Osteocyte (in vitro differentiated cells): ENCODE measurements at regions not wholly inside any gene's neighbourhood (a gene's known extent, or its start where the extent isn't known, plus 50 kb on each side); places are given as distances from the start of the nearest gene placed in this dataset.

Experiments used
- DNase-seq: peaks from one replicate; pipeline ENCODE4 v3.0.0; 2021; ENCODE audit warnings: mixed read lengths; ENCODE audit not compliant: unreplicated experiment; ENCODE audit errors: extremely low spot score
- H3K27ac Mint-ChIP-seq: one replicate; pipeline ENCODE4 v1.8.0; 2021; ENCODE audit warnings: mild to moderate bottlenecking, mixed read lengths; ENCODE audit not compliant: unreplicated experiment
- H3K27me3 Mint-ChIP-seq: one replicate; pipeline ENCODE4 v1.8.0; 2021; ENCODE audit warnings: mixed read lengths; ENCODE audit not compliant: unreplicated experiment
- H3K36me3 Mint-ChIP-seq: one replicate; pipeline ENCODE4 v1.8.0; 2021; ENCODE audit warnings: mixed read lengths; ENCODE audit not compliant: unreplicated experiment
- H3K4me1 Mint-ChIP-seq: one replicate; pipeline ENCODE4 v1.8.0; 2021; ENCODE audit warnings: mixed read lengths; ENCODE audit not compliant: unreplicated experiment
- H3K4me3 Mint-ChIP-seq: one replicate; pipeline ENCODE4 v1.8.0; 2021; ENCODE audit warnings: mild to moderate bottlenecking, moderate library complexity, mixed read lengths; ENCODE audit not compliant: unreplicated experiment
- H3K9me3 Mint-ChIP-seq: one replicate; pipeline ENCODE4 v1.8.0; 2021; ENCODE audit warnings: mixed read lengths; ENCODE audit not compliant: unreplicated experiment
- TF ChIP-seq, protein P1 (sequence below): fragments of 200-600 bp; sonication (generic); IDR thresholded peaks from 2 replicates; pipeline ENCODE4 v1.5.0; 2021; ENCODE audit warnings: antibody characterized with exemption, mild to moderate bottlenecking, moderate library complexity

DNA sequence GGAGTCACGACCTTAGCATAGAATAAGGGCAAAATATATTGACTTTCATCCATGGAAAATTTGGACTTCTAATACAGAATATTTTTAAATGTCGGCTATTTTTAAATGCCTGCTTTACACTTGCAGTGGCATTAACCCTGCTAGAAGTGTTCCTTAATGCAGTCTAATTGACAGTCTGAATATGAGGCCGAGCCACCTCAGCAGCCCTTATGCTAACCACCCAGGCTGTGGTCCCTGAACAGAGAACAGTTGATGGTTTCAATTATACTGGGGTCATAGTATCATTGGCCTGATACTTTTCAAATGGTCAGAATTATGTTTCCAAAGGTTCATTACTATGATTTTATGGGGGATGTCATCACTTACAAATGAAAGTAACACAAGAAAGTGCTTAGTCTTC, 764.7 kb upstream of the SLITRK1 start:
- peaks cover 2% of the 10 kb centered on the region for H3K9me3 Mint-ChIP-seq
- TF ChIP-seq, protein P1, sequence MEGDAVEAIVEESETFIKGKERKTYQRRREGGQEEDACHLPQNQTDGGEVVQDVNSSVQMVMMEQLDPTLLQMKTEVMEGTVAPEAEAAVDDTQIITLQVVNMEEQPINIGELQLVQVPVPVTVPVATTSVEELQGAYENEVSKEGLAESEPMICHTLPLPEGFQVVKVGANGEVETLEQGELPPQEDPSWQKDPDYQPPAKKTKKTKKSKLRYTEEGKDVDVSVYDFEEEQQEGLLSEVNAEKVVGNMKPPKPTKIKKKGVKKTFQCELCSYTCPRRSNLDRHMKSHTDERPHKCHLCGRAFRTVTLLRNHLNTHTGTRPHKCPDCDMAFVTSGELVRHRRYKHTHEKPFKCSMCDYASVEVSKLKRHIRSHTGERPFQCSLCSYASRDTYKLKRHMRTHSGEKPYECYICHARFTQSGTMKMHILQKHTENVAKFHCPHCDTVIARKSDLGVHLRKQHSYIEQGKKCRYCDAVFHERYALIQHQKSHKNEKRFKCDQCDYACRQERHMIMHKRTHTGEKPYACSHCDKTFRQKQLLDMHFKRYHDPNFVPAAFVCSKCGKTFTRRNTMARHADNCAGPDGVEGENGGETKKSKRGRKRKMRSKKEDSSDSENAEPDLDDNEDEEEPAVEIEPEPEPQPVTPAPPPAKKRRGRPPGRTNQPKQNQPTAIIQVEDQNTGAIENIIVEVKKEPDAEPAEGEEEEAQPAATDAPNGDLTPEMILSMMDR = no peak

DNA sequence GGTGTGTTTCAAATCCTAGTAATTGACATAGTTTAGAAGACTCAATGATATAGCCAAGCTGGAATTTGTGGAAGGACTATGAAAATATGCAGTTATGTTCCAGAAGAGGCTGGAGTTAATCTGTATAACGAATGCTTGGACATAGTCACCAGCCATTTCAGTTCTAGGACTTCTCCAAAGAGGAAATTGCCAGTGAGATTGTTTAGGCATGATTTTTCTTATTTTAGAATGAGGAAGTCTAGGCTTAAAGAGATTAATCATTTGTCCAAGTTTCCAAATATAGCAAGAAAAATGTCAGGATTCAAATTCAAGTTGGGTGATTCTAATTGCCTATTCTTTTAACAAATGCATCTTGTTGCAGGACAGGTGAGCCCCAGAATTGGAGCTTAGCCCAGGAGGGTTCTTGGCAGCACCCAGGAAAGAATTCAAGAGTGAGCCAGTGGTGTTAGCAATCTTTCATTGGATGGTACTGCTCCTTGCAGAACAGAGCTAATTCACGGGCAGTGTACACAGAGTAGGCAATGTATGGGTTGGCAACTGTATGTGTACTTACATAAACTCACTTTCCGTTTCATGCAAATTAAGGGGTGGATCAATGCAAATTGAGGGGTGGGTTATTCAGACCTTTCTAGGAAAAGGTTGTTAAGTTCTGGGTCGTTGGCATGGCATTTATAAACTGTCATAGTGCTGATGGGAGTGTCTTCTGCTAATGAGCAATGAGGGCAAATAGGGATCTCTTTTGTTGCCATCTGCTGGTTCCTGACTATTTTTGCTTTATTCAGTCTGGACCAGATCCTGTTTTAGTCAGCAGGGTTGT, 763.1 kb upstream of the SLITRK1 start:
- DNase-seq = no peak
- peaks cover 15% of the 10 kb centered on the region for H3K9me3 Mint-ChIP-seq

More for the DNA sequence above, 764.7 kb upstream of the SLITRK1 start:
- no peaks in the 10 kb centered on the region for H3K27me3 Mint-ChIP-seq
- peaks cover 31% of the 10 kb centered on the region for H3K4me1 Mint-ChIP-seq
- no peaks in the 10 kb centered on the region for H3K36me3 Mint-ChIP-seq
- DNase-seq = no peak
- no peak overlapping the region for H3K4me3 Mint-ChIP-seq
- no peak overlapping the region for H3K27ac Mint-ChIP-seq

DNA sequence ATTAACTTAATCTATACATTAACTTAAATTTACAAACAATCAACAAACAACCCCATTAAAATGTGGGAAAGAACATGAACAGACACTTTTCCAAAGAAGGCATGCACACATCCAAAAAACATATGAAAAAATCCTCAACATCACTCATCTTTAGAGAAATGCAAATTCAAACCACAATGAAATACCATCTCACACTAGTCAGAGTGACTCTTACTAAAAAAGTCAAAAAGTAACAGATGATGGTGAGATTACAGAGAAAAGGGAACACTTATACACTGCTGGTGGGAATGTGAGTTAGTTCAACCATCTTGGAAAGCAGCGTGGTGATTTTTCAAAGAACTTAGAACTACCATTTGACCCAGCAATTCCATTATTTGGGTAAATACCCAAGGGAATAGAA, 759.2 kb upstream of the SLITRK1 start:
- H3K36me3 Mint-ChIP-seq = no peaks in the 10 kb centered on the region
- no peak overlapping the region for H3K27ac Mint-ChIP-seq
- TF ChIP-seq, protein P1 = no peak
- peaks cover 7% of the 10 kb centered on the region for H3K4me1 Mint-ChIP-seq
- no peak overlapping the region for H3K4me3 Mint-ChIP-seq
- H3K9me3 Mint-ChIP-seq = peaks cover 36% of the 10 kb centered on the region
- H3K27me3 Mint-ChIP-seq = no peaks in the 10 kb centered on the region
- DNase-seq = no peak

More for the DNA sequence above, 763.1 kb upstream of the SLITRK1 start:
- H3K27me3 Mint-ChIP-seq = no peaks in the 10 kb centered on the region
- H3K4me1 Mint-ChIP-seq = peaks cover 23% of the 10 kb centered on the region
- no peaks in the 10 kb centered on the region for H3K36me3 Mint-ChIP-seq
- H3K27ac Mint-ChIP-seq = no peak overlapping the region
- no peak overlapping the region for H3K4me3 Mint-ChIP-seq
- TF ChIP-seq, protein P1 = no peak

DNA sequence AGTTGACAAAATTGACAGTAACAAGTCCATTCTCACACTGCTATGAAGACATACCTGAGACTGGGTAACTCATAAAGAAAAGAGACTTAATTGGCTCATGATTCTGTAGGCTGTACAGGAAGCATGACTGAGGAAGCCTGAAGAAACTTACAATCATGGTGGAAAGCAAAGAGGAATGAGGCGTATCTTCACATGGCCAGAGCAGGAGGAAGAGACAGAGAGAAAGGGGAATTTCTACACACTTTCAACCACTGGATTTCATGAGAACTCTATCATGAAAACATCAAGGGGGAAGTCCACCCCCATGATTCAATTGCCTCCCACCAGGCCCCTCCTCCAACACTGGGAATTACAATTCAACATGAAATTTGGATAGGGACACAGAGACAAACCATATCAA, 758.4 kb upstream of the SLITRK1 start:
- DNase-seq = no peak
- peaks cover 7% of the 10 kb centered on the region for H3K4me1 Mint-ChIP-seq
- H3K36me3 Mint-ChIP-seq = no peaks in the 10 kb centered on the region
- H3K27ac Mint-ChIP-seq = no peak overlapping the region
- no peaks in the 10 kb centered on the region for H3K27me3 Mint-ChIP-seq
- TF ChIP-seq, protein P1 = no peak
- H3K4me3 Mint-ChIP-seq = no peak overlapping the region
- peaks cover 36% of the 10 kb centered on the region for H3K9me3 Mint-ChIP-seq

DNA sequence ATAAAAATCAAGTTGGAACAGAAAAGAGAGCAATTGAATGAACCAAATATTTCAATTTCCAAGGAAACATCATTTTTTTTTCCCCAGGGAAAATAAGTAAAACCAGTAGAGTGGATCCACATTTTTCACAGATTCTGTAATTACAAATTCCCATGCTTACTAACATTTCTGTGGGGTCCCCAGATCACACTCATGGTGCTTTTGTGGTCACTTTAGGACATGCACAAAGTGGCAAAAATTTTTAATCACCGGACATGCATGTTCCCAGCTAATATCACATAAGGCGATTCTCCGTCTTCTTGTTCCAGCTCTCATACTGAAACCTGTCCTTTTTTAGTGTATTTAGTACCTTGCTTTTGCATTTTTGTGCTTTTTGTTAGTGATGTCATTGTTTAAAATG, 748.2 kb upstream of the SLITRK1 start:
- no peak for DNase-seq
- Mint-ChIP-seq H3K27ac (no peak overlapping the region), H3K4me1 (peaks cover 2% of the 10 kb centered on the region), H3K9me3 (no peaks in the 10 kb centered on the region), H3K4me3 (no peak overlapping the region), H3K27me3 (no peaks in the 10 kb centered on the region), H3K36me3 (no peaks in the 10 kb centered on the region)
- TF ChIP-seq, protein P1 = no peak
